OCI-LY3 (cell line): ENCODE measurements at regions not wholly inside any gene's neighbourhood (a gene's known extent, or its start where the extent isn't known, plus 50 kb on each side); places are given as distances from the start of the nearest gene placed in this dataset.

ENCODE experiments used
- EZH2phosphoT487 ChIP-seq: fragments of 200-600 bp; shearing (Covaris generic); IDR thresholded peaks from 2 replicates; pipeline ENCODE4 v1.6.1; 2018; ENCODE audit warnings: antibody characterized with exemption, mixed run types, low read depth
- TF ChIP-seq, protein P1 (sequence below): fragments of 200-600, 300-600 bp; sonication (generic); IDR thresholded peaks from 2 replicates; pipeline ENCODE4 v1.5.1; 2014; ENCODE audit warnings: antibody characterized with exemption, low read length, low read depth

DNA sequence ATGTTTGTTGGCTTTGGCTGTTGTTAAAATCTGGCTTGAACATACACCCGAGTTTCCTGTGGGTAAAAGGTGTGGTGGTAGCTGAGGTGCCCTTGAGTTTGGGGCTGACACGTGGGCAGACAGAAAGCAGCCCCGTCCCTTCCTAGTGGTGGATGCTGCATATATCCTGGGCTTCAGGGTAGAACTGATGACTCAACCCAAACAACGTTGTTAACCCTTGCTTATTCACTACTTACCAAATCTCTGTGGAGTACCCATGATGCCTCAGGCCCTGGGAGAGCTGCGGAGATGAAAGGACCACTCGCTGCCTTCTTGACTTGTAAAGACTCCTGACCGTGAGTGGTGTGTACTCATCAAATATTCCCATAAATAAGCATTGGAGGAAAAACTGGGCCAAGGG, 245.1 kb downstream of the RAB11FIP2 start:
- TF ChIP-seq, protein P1, sequence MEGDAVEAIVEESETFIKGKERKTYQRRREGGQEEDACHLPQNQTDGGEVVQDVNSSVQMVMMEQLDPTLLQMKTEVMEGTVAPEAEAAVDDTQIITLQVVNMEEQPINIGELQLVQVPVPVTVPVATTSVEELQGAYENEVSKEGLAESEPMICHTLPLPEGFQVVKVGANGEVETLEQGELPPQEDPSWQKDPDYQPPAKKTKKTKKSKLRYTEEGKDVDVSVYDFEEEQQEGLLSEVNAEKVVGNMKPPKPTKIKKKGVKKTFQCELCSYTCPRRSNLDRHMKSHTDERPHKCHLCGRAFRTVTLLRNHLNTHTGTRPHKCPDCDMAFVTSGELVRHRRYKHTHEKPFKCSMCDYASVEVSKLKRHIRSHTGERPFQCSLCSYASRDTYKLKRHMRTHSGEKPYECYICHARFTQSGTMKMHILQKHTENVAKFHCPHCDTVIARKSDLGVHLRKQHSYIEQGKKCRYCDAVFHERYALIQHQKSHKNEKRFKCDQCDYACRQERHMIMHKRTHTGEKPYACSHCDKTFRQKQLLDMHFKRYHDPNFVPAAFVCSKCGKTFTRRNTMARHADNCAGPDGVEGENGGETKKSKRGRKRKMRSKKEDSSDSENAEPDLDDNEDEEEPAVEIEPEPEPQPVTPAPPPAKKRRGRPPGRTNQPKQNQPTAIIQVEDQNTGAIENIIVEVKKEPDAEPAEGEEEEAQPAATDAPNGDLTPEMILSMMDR, result no peak
- no peak for TF ChIP-seq EZH2phosphoT487
